PFSK-1 (cell line): ENCODE measurements at regions not wholly inside any gene's neighbourhood (a gene's known extent, or its start where the extent isn't known, plus 50 kb on each side); places are given as distances from the start of the nearest gene placed in this dataset.

Experiments used
- FOXP2 ChIP-seq: optimal IDR thresholded peaks from 2 replicates; pipeline ENCODE3; 2011; ENCODE audit warnings: borderline replicate concordance, control low read depth, inconsistent platforms; ENCODE audit not compliant: insufficient read depth; ENCODE audit errors: extremely low read length, extremely low read depth
- POLR2AphosphoS5 ChIP-seq: IDR thresholded peaks from 2 replicates; pipeline ENCODE4 v1.6.1; 2012; ENCODE audit warnings: low read depth, mild to moderate bottlenecking, control low read depth, low read length, moderate library complexity
- SIN3A ChIP-seq: IDR thresholded peaks from 2 replicates; pipeline ENCODE4 v1.6.1; 2012; ENCODE audit warnings: mild to moderate bottlenecking, low read length, moderate library complexity, borderline replicate concordance; ENCODE audit not compliant: insufficient read depth
- TAF1 ChIP-seq: IDR thresholded peaks from 2 replicates; pipeline ENCODE4 v1.6.1; 2012; ENCODE audit warnings: low read length, control low read depth, borderline replicate concordance; ENCODE audit not compliant: insufficient read depth
- TF ChIP-seq, protein P1 (sequence below), 2 experiments: IDR thresholded peaks; 2 replicates each; pipeline versions ENCODE4 v1.6.1 to v1.8.0; 2011 to 2012; ENCODE audit warnings: low read depth in 2 of 2, low read length in 2 of 2, control low read depth in 1 of 2, inconsistent platforms in 1 of 2, mild to moderate bottlenecking in 1 of 2, moderate library complexity in 1 of 2; ENCODE audit not compliant: insufficient read depth in 1 of 2

DNA sequence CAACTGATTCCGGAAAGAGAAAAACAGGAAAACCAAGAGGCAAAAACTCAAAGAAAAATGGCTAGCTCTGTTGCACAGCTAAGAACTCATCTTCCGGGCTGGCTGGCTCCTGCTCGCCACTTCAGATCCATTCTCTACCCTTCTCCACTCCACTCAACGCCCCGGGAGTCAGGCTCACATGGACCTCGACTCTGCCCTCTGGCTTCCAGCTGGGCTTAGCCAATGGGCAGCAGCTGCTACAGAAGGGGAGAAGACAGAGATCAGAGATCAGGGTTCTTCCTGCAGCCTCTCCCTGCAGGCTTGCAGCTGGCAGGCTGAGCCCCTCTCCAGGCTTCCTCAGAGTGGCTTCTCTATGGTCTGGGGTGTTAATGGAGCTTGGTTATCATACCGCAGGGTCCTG lies 187.5 kb downstream of the MED10 start:
- TF ChIP-seq, protein P1, sequence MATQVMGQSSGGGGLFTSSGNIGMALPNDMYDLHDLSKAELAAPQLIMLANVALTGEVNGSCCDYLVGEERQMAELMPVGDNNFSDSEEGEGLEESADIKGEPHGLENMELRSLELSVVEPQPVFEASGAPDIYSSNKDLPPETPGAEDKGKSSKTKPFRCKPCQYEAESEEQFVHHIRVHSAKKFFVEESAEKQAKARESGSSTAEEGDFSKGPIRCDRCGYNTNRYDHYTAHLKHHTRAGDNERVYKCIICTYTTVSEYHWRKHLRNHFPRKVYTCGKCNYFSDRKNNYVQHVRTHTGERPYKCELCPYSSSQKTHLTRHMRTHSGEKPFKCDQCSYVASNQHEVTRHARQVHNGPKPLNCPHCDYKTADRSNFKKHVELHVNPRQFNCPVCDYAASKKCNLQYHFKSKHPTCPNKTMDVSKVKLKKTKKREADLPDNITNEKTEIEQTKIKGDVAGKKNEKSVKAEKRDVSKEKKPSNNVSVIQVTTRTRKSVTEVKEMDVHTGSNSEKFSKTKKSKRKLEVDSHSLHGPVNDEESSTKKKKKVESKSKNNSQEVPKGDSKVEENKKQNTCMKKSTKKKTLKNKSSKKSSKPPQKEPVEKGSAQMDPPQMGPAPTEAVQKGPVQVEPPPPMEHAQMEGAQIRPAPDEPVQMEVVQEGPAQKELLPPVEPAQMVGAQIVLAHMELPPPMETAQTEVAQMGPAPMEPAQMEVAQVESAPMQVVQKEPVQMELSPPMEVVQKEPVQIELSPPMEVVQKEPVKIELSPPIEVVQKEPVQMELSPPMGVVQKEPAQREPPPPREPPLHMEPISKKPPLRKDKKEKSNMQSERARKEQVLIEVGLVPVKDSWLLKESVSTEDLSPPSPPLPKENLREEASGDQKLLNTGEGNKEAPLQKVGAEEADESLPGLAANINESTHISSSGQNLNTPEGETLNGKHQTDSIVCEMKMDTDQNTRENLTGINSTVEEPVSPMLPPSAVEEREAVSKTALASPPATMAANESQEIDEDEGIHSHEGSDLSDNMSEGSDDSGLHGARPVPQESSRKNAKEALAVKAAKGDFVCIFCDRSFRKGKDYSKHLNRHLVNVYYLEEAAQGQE (IDR thresholded peaks at IDR 0.05; ENCODE audit: insufficient read depth in 1 of 2, low read depth in 2 of 2, low read length in 2 of 2) = no peak
- TF ChIP-seq FOXP2 (no peak), POLR2AphosphoS5 (no peak), SIN3A (no peak), TAF1 (no peak)

DNA sequence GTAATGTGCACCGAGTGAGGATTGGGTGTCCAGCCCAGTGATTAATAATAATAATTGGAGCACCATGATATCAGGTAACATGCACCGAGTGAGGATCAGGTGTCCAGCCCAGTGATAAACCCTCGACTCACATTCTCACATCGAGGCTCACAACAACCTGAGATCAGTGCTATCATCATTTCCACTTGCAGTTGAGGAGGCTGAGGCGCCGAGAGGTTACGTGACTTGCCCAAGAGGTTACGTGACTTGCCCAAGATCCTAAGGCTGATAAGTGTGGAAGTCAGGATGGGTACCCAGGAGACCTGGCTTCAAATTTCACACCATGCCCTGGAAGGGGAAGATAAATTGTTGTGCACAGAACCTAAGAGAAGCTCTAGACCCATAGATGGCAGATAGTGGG lies 189.4 kb downstream of the MED10 start:
- no peak for TF ChIP-seq FOXP2
- no peak for TF ChIP-seq SIN3A
- TF ChIP-seq, protein P1 (IDR thresholded peaks at IDR 0.05; ENCODE audit: insufficient read depth in 1 of 2, low read depth in 2 of 2, low read length in 2 of 2) = no peak
- no peak for TF ChIP-seq TAF1
- TF ChIP-seq POLR2AphosphoS5 = no peak

DNA sequence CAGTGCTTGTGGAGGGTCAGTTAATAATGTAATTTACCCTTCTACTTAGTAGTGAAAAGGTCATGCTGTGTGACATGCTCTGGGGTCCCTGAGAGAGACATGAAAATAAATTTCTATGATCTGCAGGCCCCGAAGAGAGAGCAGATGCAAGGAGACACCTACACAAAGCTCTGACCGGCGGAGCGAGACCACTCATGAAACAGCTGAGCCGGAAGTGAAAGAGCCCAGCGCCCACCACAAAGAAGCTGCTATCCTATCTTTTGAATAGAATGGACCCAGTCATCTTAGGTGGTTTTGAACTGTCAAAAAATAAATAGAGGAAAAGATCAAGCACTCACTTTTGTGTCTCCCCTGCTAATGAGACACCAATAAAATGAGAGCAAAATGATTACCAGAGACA lies 190.0 kb downstream of the MED10 start:
- no peak for TF ChIP-seq FOXP2
- TF ChIP-seq POLR2AphosphoS5 = no peak
- TF ChIP-seq, protein P1 (IDR thresholded peaks at IDR 0.05; ENCODE audit: insufficient read depth in 1 of 2, low read depth in 2 of 2, low read length in 2 of 2) = no peak
- no peak for TF ChIP-seq TAF1
- TF ChIP-seq SIN3A = no peak

DNA sequence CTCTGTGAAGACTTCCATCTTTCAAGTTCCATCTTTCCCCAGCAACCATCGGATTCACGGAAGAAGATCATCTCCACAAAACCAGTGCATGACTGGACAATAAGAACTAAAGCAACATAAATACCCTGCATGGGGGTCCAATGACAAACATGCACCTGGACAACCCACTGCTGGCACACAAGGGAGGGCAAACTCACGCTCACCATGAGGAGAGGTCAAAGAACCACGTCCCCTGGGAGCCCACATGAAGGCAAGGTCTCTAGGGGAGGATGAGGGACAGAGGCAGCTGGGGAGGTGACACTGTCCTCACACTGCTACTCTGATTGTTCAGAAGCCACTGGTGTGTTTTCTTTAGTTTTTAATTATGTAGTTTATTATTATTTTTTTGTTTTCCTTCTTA lies 190.8 kb downstream of the MED10 start:
- TF ChIP-seq SIN3A (no peak), TAF1 (no peak), POLR2AphosphoS5 (no peak), FOXP2 (no peak)
- TF ChIP-seq, protein P1 (IDR thresholded peaks at IDR 0.05; ENCODE audit: insufficient read depth in 1 of 2, low read depth in 2 of 2, low read length in 2 of 2) = no peak

DNA sequence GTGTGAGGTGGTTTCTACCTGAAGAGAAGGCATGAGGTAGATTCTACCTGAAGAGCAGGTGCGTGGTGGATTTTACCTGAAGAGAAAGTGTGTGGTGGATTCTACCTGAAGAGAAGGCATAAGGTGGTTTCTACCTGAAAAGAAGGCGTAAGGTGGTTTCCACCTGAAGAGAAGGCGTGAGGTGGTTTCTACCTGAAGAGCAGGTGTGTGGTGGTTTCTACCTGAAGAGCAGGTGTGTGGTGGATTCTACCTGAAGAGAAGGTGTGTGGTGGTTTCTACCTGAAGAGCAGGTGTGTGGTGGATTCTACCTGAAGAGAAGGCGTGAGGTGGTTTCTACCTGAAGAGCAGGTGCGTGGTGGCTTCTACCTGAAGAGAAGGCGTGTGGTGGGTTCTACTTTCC lies 192.8 kb downstream of the MED10 start:
- TF ChIP-seq, protein P1 (IDR thresholded peaks at IDR 0.05; ENCODE audit: insufficient read depth in 1 of 2, low read depth in 2 of 2, low read length in 2 of 2) = no peak
- TF ChIP-seq POLR2AphosphoS5 (no peak), TAF1 (no peak), SIN3A (no peak), FOXP2 (no peak)
